ENCODE measurements at regions not wholly inside any gene's neighbourhood (a gene's known extent, or its start where the extent isn't known, plus 50 kb on each side); places are given as distances from the start of the nearest gene placed in this dataset.

DNA sequence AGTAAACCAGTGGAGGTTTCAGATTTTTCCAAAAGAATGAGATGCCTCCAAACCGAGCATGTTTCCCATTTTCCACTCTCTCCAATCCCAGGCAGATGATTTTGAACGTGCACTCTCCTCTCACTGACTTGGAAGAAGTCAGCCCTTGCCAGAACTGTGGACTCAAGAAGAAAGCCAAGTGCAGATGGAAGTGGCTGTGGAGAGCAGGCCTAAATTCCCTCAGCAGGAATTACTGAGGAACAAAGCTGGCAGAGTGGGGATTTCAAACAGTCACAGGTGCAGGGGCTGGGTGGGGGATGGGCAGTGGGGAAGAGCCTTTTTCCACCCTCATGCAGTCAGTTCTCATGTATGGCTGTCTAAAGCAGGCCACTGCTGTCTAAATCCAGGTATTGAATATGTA lies 55.3 kb downstream of the PABIR2 start:
- no peak for FAIRE-seq
- Histone ChIP-seq H3K9me3 (ENCODE audit: insufficient read depth in 2 of 2, low read depth in 1 of 2, low read length in 1 of 2) (no peaks in the 10 kb centered on the region), H3K18ac (ENCODE audit: extremely low read depth, low read length) (no peak overlapping the region), H3K79me1 (ENCODE audit: low read depth, low read length) (no peaks in the 10 kb centered on the region), H3K27me3 (replicated peaks in 1 of 4; ENCODE audit: control insufficient read depth in 3 of 4, extremely low read depth in 1 of 4, insufficient read depth in 3 of 4, low read length in 3 of 4) (no peaks in the 10 kb centered on the region), H3K14ac (ENCODE audit: insufficient read length) (no peak overlapping the region), H2BK15ac (ENCODE audit: low read length) (no peak overlapping the region), H3K27ac (ENCODE audit: low read depth, low read length) (no peak overlapping the region), H3K4me3 (ENCODE audit: extremely low read depth in 1 of 4, insufficient read depth in 2 of 4, low read depth in 3 of 4, low read length in 4 of 4) (no peak overlapping the region), H3K56ac (replicated peaks; ENCODE audit: insufficient read length, low read depth, low read length) (no peak overlapping the region), H2BK12ac (ENCODE audit: low read depth, low read length) (no peak overlapping the region), H3K23me2 (ENCODE audit: low read depth, low read length) (no peaks in the 10 kb centered on the region), H4K5ac (ENCODE audit: insufficient read length, low read depth, low read length) (no peak overlapping the region), H3K36me3 (ENCODE audit: control insufficient read depth in 2 of 4, insufficient read depth in 4 of 4, low read length in 3 of 4) (no peaks in the 10 kb centered on the region), H2BK5ac (ENCODE audit: low read depth, low read length) (no peak overlapping the region), H4K91ac (replicated peaks; ENCODE audit: insufficient read length, low read length) (no peak overlapping the region), H3K4me1 (replicated peaks in 1 of 4; ENCODE audit: control insufficient read depth in 3 of 4, insufficient read depth in 4 of 4, low read length in 3 of 4) (peaks cover 0 to 4% (median 0%) of the 10 kb centered on the region in 4 experiments; a peak in 3 of 7 replicates), H2AFZ (ENCODE audit: low read length) (no peak overlapping the region), H2BK120ac (replicated peaks; ENCODE audit: low read depth, low read length) (no peak overlapping the region), H4K8ac (ENCODE audit: extremely low read depth, insufficient read depth, low read length) (no peak overlapping the region), H3K23ac (ENCODE audit: insufficient read length) (no peak overlapping the region), H3K4ac (replicated peaks; ENCODE audit: insufficient read length, low read depth, low read length) (no peak overlapping the region), H3K79me2 (ENCODE audit: control insufficient read depth in 1 of 2, insufficient read depth in 2 of 2, low read length in 2 of 2) (no peaks in the 10 kb centered on the region), H3K4me2 (ENCODE audit: insufficient read depth in 1 of 2, low read depth in 2 of 2, low read length in 2 of 2) (no peak overlapping the region), H2BK20ac (ENCODE audit: low read length) (no peak overlapping the region), H4K20me1 (replicated peaks in 1 of 2; ENCODE audit: control insufficient read depth in 1 of 2, insufficient read depth in 2 of 2, low read length in 2 of 2) (no peaks in the 10 kb centered on the region), H3K9ac (replicated peaks in 1 of 4; ENCODE audit: extremely low read depth in 1 of 4, low read depth in 3 of 4, low read length in 3 of 4) (no peak overlapping the region), H2AK5ac (ENCODE audit: low read depth, low read length) (no peak overlapping the region)
- no peak for DNase-seq (ENCODE audit: low read depth in 1 of 2, low spot score in 2 of 2)
- POLR2A ChIA-PET (ENCODE audit: partially characterized antibody), result no interaction called here
- WGBS, 2 experiments (ENCODE audit: extremely low coverage in 1 of 2, insufficient coverage in 1 of 2, insufficient read length in 1 of 2, insufficient replicate concordance in 2 of 2, low coverage in 1 of 2, low lambda C conversion rate in 2 of 2, missing lambda C conversion rate in 1 of 2), result 82% methylated on average over 2 of the region's 2 CpGs; no CpG with 5 or more reads in 1 of the 2 experiments
- CTCF ChIA-PET (ENCODE audit: partially characterized antibody), result no interaction called here
- TF ChIP-seq EP300 (IDR thresholded peaks at IDR 0.05; ENCODE audit: borderline replicate concordance in 1 of 2, low read depth in 2 of 2, low read length in 2 of 2) (no peak), SIRT6 (IDR thresholded peaks at IDR 0.05; ENCODE audit: low read length) (no peak), GTF2F1 (IDR thresholded peaks at IDR 0.05; ENCODE audit: borderline replicate concordance, low read depth, low read length) (no peak), POLR2AphosphoS5 (IDR thresholded peaks at IDR 0.05; ENCODE audit: low read depth, low read length) (no peak), YY1 (IDR thresholded peaks at IDR 0.05; ENCODE audit: low read depth, low read length) (no peak), ASH2L (IDR thresholded peaks at IDR 0.05; ENCODE audit: low read length) (no peak), CEBPB (IDR thresholded peaks at IDR 0.05; ENCODE audit: low read depth, low read length) (no peak)

Measured in H1 (cell line).